Panc1 (cell line): ENCODE measurements at regions not wholly inside any gene's neighbourhood (a gene's known extent, or its start where the extent isn't known, plus 50 kb on each side); places are given as distances from the start of the nearest gene placed in this dataset.

ENCODE experiments used
- ATAC-seq: fragments of 200-7000 bp; cut with Tn5 transposase; 2 replicates; pipeline ENCODE4 v1.9.1; 2020; ENCODE audit warnings: mild to moderate bottlenecking, moderate library complexity
- BruUV-seq: library from RNA; stranded (reverse); fragments of 400-500 nt; replicated peaks from 2 replicates; lab custom pipeline; 2021; lab: Mats Ljungman, UMichigan
- CTCF ChIA-PET: fragments of 300-600 bp; sonication (Branson Sonifier 250); formaldehyde crosslinking; loops from one replicate; lab custom pipeline; 2022; ENCODE audit warnings: antibody characterized with exemption; lab: Charles Lee
- POLR2A ChIA-PET: fragments of 300-600 bp; sonication (Branson Sonifier 250); formaldehyde crosslinking; loops from one replicate; lab custom pipeline; 2022; ENCODE audit warnings: antibody characterized with exemption; lab: Charles Lee
- DNase-seq: peaks from one replicate; pipeline ENCODE4 v3.0.0-alpha.2; 2010; ENCODE audit warnings: low read depth, low spot score
- H3K27ac ChIP-seq: 2 replicates; pipeline ENCODE4 v1.5.1; 2011; ENCODE audit warnings: mild to moderate bottlenecking, low read length, inconsistent platforms
- H3K27me3 ChIP-seq: fragments of 200-500 bp; sonication (Bioruptor generic); 2 replicates; pipeline ENCODE4 v1.6.0; 2014; ENCODE audit warnings: low read length, inconsistent platforms; ENCODE audit not compliant: control insufficient read depth, insufficient read depth
- H3K36me3 ChIP-seq: fragments of 200-500 bp; sonication (Bioruptor generic); 2 replicates; pipeline ENCODE4 v1.5.1; 2014; ENCODE audit warnings: inconsistent platforms, mild to moderate bottlenecking, low read length, moderate library complexity; ENCODE audit not compliant: control insufficient read depth, insufficient read depth
- H3K4me1 ChIP-seq: 2 replicates; pipeline ENCODE4 v1.5.1; 2011; ENCODE audit warnings: inconsistent platforms, mild to moderate bottlenecking, low read length, moderate library complexity; ENCODE audit not compliant: control insufficient read depth, insufficient read depth
- H3K4me3 ChIP-seq, 2 experiments: 2 replicates each; pipeline ENCODE4 v1.5.1; 2011 to 2012; ENCODE audit warnings: low read depth in 2 of 2, low read length in 2 of 2, mild to moderate bottlenecking in 2 of 2, inconsistent platforms in 1 of 2, moderate library complexity in 1 of 2
- H3K9me3 ChIP-seq: fragments of 200-500 bp; sonication (Bioruptor generic); 2 replicates; pipeline ENCODE4 v1.5.1; 2014; ENCODE audit warnings: low read depth, mild to moderate bottlenecking, inconsistent platforms, low read length, moderate library complexity; ENCODE audit not compliant: control insufficient read depth, insufficient read depth
- POLR2AphosphoS5 ChIP-seq: IDR thresholded peaks from 2 replicates; pipeline ENCODE4 v1.6.1; 2012; ENCODE audit warnings: mild to moderate bottlenecking, low read depth, low read length, moderate library complexity
- SIN3A ChIP-seq: IDR thresholded peaks from 2 replicates; pipeline ENCODE4 v1.6.1; 2012; ENCODE audit warnings: low read depth, mild to moderate bottlenecking, low read length, moderate library complexity, borderline replicate concordance; ENCODE audit not compliant: insufficient read depth
- TCF7L2 ChIP-seq: IDR thresholded peaks from 2 replicates; pipeline ENCODE4 v1.6.1; 2011; ENCODE audit warnings: mild to moderate bottlenecking, low read depth, low read length, inconsistent platforms
- in situ Hi-C: cut with HindIII; loops from 2 replicates; pipeline ENCODE4 v1.10.0; 2016; ENCODE audit warnings: low sequenced_read_pairs, low pct_unique_long_range_greater_than_20kb
- intact Hi-C: fragments of 100-400 bp; cut with micrococcal nuclease; formaldehyde crosslinking; loops from one replicate; pipeline ENCODE4 v1.10.0; 2022; ENCODE audit not compliant: unreplicated experiment
- TF ChIP-seq, protein P1 (sequence below), 2 experiments: IDR thresholded peaks; 2 replicates each; pipeline ENCODE4 v1.6.1; 2011 to 2012; ENCODE audit warnings: low read depth in 2 of 2, control low read depth in 1 of 2, low read length in 1 of 2, mild to moderate bottlenecking in 1 of 2, moderate library complexity in 1 of 2; ENCODE audit not compliant: insufficient read depth in 1 of 2
- TF ChIP-seq, protein P2 (sequence below): fragments of 450-650 bp; IDR thresholded peaks from 2 replicates; pipeline ENCODE4 v1.5.1; 2017; ENCODE audit warnings: mild to moderate bottlenecking

DNA sequence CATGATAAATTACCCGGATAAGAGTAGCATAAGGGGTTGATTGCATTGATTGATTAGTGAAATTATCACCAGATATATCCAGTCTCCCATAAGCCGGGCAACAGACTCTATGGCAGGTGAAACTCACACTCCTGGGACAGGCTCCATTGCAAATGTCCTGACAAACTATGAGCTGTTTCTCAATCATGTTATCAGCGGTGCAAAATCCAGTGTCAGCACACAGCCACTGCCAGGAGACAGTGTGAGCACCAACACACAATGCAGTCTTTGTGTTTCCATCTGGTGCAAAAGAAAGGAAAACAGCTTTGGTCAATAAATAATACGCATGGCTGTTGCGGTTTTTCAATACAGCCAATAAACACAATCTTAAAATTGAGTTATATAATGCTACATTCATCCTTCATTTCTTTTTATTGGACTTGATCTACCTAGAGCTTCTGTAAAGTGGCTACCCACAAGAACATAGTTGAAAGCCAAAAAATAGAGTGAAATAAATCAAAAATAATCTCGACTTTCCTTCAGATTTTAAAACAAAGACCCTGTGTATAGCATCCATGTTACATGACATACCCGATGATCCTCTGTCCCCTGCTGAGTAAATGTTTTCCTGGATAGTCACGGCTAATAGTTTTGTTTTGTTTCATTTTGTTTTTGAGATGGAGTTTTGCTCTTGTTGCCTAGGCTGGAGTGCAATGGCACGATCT, 64.3 kb upstream of the AFDN start:
- Histone ChIP-seq H3K36me3 (no peaks in the 10 kb centered on the region), H3K27me3 (no peaks in the 10 kb centered on the region), H3K27ac (no peak overlapping the region), H3K4me3 (no peak overlapping the region), H3K4me1 (0 out of 2 replicates have a peak, but pooled peaks cover 5% of the 10 kb centered on the region), H3K9me3 (no peaks in the 10 kb centered on the region)
- ATAC-seq (no peak), DNase-seq (no peak)
- ChIA-PET POLR2A (no interaction called here), CTCF (no interaction called here)
- no TSS peak for BruUV-seq
- intact Hi-C loops (no loop called here), in situ Hi-C loops (no loop called here)
- TF ChIP-seq, protein P1, sequence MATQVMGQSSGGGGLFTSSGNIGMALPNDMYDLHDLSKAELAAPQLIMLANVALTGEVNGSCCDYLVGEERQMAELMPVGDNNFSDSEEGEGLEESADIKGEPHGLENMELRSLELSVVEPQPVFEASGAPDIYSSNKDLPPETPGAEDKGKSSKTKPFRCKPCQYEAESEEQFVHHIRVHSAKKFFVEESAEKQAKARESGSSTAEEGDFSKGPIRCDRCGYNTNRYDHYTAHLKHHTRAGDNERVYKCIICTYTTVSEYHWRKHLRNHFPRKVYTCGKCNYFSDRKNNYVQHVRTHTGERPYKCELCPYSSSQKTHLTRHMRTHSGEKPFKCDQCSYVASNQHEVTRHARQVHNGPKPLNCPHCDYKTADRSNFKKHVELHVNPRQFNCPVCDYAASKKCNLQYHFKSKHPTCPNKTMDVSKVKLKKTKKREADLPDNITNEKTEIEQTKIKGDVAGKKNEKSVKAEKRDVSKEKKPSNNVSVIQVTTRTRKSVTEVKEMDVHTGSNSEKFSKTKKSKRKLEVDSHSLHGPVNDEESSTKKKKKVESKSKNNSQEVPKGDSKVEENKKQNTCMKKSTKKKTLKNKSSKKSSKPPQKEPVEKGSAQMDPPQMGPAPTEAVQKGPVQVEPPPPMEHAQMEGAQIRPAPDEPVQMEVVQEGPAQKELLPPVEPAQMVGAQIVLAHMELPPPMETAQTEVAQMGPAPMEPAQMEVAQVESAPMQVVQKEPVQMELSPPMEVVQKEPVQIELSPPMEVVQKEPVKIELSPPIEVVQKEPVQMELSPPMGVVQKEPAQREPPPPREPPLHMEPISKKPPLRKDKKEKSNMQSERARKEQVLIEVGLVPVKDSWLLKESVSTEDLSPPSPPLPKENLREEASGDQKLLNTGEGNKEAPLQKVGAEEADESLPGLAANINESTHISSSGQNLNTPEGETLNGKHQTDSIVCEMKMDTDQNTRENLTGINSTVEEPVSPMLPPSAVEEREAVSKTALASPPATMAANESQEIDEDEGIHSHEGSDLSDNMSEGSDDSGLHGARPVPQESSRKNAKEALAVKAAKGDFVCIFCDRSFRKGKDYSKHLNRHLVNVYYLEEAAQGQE (IDR thresholded peaks at IDR 0.05; ENCODE audit: insufficient read depth in 1 of 2, low read depth in 2 of 2, low read length in 1 of 2): no peak
- TF ChIP-seq POLR2AphosphoS5 (no peak), SIN3A (no peak), TCF7L2 (no peak)
- TF ChIP-seq, protein P2, sequence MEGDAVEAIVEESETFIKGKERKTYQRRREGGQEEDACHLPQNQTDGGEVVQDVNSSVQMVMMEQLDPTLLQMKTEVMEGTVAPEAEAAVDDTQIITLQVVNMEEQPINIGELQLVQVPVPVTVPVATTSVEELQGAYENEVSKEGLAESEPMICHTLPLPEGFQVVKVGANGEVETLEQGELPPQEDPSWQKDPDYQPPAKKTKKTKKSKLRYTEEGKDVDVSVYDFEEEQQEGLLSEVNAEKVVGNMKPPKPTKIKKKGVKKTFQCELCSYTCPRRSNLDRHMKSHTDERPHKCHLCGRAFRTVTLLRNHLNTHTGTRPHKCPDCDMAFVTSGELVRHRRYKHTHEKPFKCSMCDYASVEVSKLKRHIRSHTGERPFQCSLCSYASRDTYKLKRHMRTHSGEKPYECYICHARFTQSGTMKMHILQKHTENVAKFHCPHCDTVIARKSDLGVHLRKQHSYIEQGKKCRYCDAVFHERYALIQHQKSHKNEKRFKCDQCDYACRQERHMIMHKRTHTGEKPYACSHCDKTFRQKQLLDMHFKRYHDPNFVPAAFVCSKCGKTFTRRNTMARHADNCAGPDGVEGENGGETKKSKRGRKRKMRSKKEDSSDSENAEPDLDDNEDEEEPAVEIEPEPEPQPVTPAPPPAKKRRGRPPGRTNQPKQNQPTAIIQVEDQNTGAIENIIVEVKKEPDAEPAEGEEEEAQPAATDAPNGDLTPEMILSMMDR: no peak

- BruUV-seq: no TSS peak
- Histone ChIP-seq H3K36me3 (no peaks in the 10 kb centered on the region), H3K27me3 (no peaks in the 10 kb centered on the region), H3K9me3 (no peaks in the 10 kb centered on the region), H3K4me1 (0 out of 2 replicates have a peak, but pooled peaks cover 5% of the 10 kb centered on the region), H3K27ac (no peak overlapping the region), H3K4me3 (no peak overlapping the region)
- intact Hi-C loops (no loop called here), in situ Hi-C loops (no loop called here)
- DNase-seq (no peak), ATAC-seq (no peak)
- TF ChIP-seq POLR2AphosphoS5 (no peak), TCF7L2 (no peak), SIN3A (no peak)
- TF ChIP-seq, protein P1 (IDR thresholded peaks at IDR 0.05; ENCODE audit: insufficient read depth in 1 of 2, low read depth in 2 of 2, low read length in 1 of 2): no peak
- TF ChIP-seq, protein P2: no peak
- CTCF ChIA-PET: no interaction called here
- POLR2A ChIA-PET: no interaction called here
Observed at GRCh38 chr6:167763056-167763944, 63.4 kb upstream of the AFDN start.
